Spleen (tissue), 11 donors: ENCODE measurements at regions not wholly inside any gene's neighbourhood (a gene's known extent, or its start where the extent isn't known, plus 50 kb on each side); places are given as distances from the start of the nearest gene placed in this dataset.
"Not testable (repeated sequence)": the region's sequence is repeated elsewhere in the genome, so short reads cannot be mapped to it uniquely, and the experiment has no call there.

Experiments
- DNase-seq: peaks from one replicate; pipeline ENCODE4 v3.0.0-alpha.2; 2020
- H3K27ac ChIP-seq, 8 donors: fragments of 200-600 bp; sonication (generic) in 7 of 8; 1 replicate in 4 of 8; 2 replicates in 4 of 8; pipeline versions ENCODE4 v1.5.0 to v1.8.0; 2016 to 2021; ENCODE audit warnings: inconsistent platforms in 4 of 8, mild to moderate bottlenecking in 4 of 8, moderate library complexity in 1 of 8
- H3K27me3 ChIP-seq, 7 donors: fragments of 200-600 bp; sonication (generic) in 6 of 7; replicated peaks in 1 of 7; 1 replicate in 4 of 7; 2 replicates in 3 of 7; pipeline versions ENCODE4 v1.5.0 to v1.8.0; 2016 to 2021; ENCODE audit warnings: inconsistent platforms in 3 of 7, mild to moderate bottlenecking in 1 of 7
- H3K36me3 ChIP-seq, 6 donors: fragments of 200-600 bp; sonication (generic) in 5 of 6; 1 replicate in 4 of 6; 2 replicates in 2 of 6; pipeline versions ENCODE4 v1.5.0 to v1.8.0; 2016 to 2021; ENCODE audit warnings: inconsistent platforms in 2 of 6
- H3K4me1 ChIP-seq, 6 donors: fragments of 200-600 bp; sonication (generic) in 5 of 6; 1 replicate in 3 of 6; 2 replicates in 3 of 6; pipeline versions ENCODE4 v1.5.0 to v1.8.0; 2016 to 2021; ENCODE audit warnings: inconsistent platforms in 3 of 6
- H3K4me3 ChIP-seq, 8 donors: fragments of 200-600 bp; sonication (generic) in 7 of 8; 1 replicate in 4 of 8; 2 replicates in 4 of 8; pipeline versions ENCODE4 v1.5.0 to v1.8.0; 2016 to 2021; ENCODE audit warnings: inconsistent platforms in 4 of 8, mild to moderate bottlenecking in 4 of 8, moderate library complexity in 2 of 8
- H3K9me3 ChIP-seq, 8 donors: fragments of 200-600 bp; sonication (generic) in 7 of 8; 1 replicate in 4 of 8; 2 replicates in 4 of 8; pipeline versions ENCODE4 v1.5.0 to v1.8.0; 2016 to 2021; ENCODE audit warnings: inconsistent platforms in 4 of 8
- CTCF ChIP-seq, 11 experiments: fragments of 200-600 bp in 7 of 11; fragments of 450-650 bp in 4 of 11; sonication (generic) in 4 of 11; IDR thresholded peaks in 8 of 11; conservative IDR thresholded peaks in 3 of 11; 1 replicate in 7 of 11; 2 replicates in 4 of 11; pipeline versions ENCODE4 v1.4.0 to v1.8.0; 2016 to 2021; ENCODE audit warnings: antibody characterized with exemption in 11 of 11, inconsistent platforms in 4 of 11, mild to moderate bottlenecking in 1 of 11
- POLR2A ChIP-seq, 3 donors: fragments of 450-650 bp; IDR thresholded peaks; one replicate each; pipeline ENCODE4 v1.5.1; 2017; ENCODE audit warnings: antibody characterized with exemption in 3 of 3, mild to moderate bottlenecking in 1 of 3
- POLR2AphosphoS5 ChIP-seq, 3 donors: sonication (generic); formaldehyde crosslinking; IDR thresholded peaks; one replicate each; pipeline ENCODE4 v1.5.1; 2017; ENCODE audit warnings: antibody characterized with exemption in 3 of 3
- WGBS, 5 donors: extraction: QIAGEN DNeasy Blood & Tissue Kit in 3 of 5; methylation state at CpG; one replicate each; pipeline versions ENCODE4 v1.1.5 to v1.1.7; 2013 to 2018; 5-methylcytosine and 5-hydroxymethylcytosine counted together
- intact Hi-C: fragments of 100-400 bp; cut with DNase I; formaldehyde crosslinking; loops from one replicate; pipeline ENCODE4 v1.15.0; 2023; ENCODE audit warnings: low total_unique reads
- donor health status: healthy with polysubstance abuse.
- donor health status: DM: no; HTN: no; CAD: no; lungs with moderate emphysema.
- donor health status: DM: no; HTN: no; CAD: no.
- donor health status: Bipolar disorder and iron deficiency.
- donor health status: healthy.
- donor health status: DM: no; HTN: no; CAD: no.
- donor health status: DM: yes; HTN: yes; CAD: no.

DNA sequence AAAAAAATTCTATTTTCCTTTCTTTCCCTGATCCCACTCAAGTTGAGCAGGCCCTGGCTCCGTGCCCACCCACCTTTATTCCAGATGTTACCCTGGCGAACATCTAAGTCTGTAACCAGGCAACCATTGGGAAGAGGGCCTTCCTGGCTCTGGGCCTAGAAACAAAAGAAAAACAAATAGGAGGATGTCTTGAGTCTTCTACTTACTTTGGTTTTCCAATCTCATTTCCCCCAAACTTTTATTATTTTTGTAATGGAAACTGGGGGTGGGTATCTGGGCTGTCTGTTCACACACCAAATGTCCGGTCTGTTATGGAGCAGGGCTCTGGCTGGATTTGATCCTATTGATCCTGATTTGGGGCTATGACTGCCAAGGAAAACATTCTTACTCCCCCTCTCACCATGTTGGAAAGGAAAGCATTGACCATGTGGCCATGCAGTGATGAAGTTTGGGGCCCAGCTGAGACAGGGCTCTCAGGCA lies 744.1 kb downstream of the DHX35 start:
- Histone ChIP-seq H3K4me1 (no peaks in the 10 kb centered on the region), H3K27ac (no peak overlapping the region), H3K36me3 (no peaks in the 10 kb centered on the region), H3K27me3 (no peaks in the 10 kb centered on the region), H3K9me3 (no peaks in the 10 kb centered on the region), H3K4me3 (no peak overlapping the region)
- TF ChIP-seq CTCF (IDR thresholded peaks at IDR 0.05 in 8 of 11, conservative IDR thresholded peaks at IDR 0.05 in 3 of 11) (no peak), POLR2A (IDR thresholded peaks at IDR 0.05) (no peak), POLR2AphosphoS5 (IDR thresholded peaks at IDR 0.05) (no peak)
- 70 to 81% (median 75%) methylated on average over 3 of the region's 3 CpGs for WGBS, 5 donors
- intact Hi-C loops: no loop called here
- DNase-seq: no peak

- H3K4me1 ChIP-seq: no peaks in the 10 kb centered on the region
- H3K27me3 ChIP-seq: no peaks in the 10 kb centered on the region
- no peak for DNase-seq
- WGBS, 5 donors: 73 to 83% (median 81%) methylated on average over 3 of the region's 3 CpGs
- H3K4me3 ChIP-seq: no peak overlapping the region
- no peak for TF ChIP-seq POLR2AphosphoS5 (IDR thresholded peaks at IDR 0.05)
- TF ChIP-seq CTCF (IDR thresholded peaks at IDR 0.05 in 8 of 11, conservative IDR thresholded peaks at IDR 0.05 in 3 of 11): no peak
- no peak for TF ChIP-seq POLR2A (IDR thresholded peaks at IDR 0.05)
- intact Hi-C loops: no loop called here
- no peak overlapping the region for H3K27ac ChIP-seq
- no peaks in the 10 kb centered on the region for H3K36me3 ChIP-seq
- no peaks in the 10 kb centered on the region for H3K9me3 ChIP-seq
These were observed 742.9 kb downstream of the DHX35 start for GRCh38 chr20:39705032-39705431.

DNA sequence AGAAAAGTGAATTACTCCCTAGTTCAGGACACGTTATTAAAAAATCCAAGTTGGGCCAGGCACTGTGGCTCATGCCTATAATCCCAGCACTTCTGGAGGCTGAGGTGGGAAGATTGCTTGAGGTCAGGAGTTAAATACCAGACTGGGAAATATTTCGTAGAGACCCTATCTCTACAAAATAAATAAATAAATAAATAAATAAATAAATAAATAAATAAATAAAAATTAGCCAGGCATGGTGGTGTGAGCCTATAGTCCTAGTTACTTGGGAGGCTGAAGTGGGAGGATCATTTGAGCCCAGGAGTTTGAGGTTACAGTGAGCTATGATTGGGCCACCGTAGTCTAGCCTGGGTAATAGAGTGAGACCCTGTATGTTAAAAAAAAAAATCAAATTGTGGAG lies 741.2 kb downstream of the DHX35 start:
- DNase-seq, intact Hi-C loops, H3K4me1 ChIP-seq, H3K4me3 ChIP-seq, H3K27ac ChIP-seq, H3K36me3 ChIP-seq, H3K9me3 ChIP-seq, H3K27me3 ChIP-seq: not testable (repeated sequence)
- WGBS, 5 donors: 84 to 95% (median 89%) methylated on average over 3 of the region's 3 CpGs

DNA sequence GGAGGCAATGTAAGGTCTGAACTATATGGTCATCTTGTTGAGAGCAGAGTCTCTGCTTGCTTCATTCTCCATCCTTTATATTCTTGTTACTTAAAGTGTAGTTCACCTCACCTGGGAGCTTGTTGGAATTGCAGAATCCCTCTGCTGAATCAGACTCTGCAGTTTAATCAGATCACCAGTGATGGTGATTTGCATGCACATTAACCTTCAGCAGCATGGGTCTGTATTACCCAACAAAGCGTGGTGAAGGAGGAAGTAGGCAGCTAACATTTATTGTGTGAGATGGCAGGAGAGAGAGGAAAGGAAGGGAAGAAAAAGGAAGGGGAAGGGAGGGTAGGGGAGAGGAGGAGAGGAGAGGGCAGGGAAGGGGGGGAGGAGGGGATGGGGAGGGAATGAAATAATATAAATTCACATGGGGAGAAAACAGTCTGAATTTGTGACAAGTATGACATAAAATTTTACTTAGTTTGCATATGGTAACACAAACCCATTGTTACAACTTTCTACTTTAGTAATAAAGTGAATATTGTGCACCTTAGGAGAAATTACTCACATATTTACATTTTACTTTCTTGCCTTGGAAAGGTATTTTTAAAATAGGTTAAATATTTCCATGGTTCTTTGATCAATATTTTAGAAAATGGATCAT lies 740.7 kb downstream of the DHX35 start:
- 13 to 28% (median 23%) methylated on average over 1 of the region's 1 CpG for WGBS, 5 donors
- H3K9me3 ChIP-seq: no peaks in the 10 kb centered on the region
- H3K4me1 ChIP-seq: no peaks in the 10 kb centered on the region
- H3K27ac ChIP-seq: no peak overlapping the region
- intact Hi-C loops: no loop called here
- H3K36me3 ChIP-seq: no peaks in the 10 kb centered on the region
- no peaks in the 10 kb centered on the region for H3K27me3 ChIP-seq
- no peak overlapping the region for H3K4me3 ChIP-seq
- no peak for TF ChIP-seq CTCF (IDR thresholded peaks at IDR 0.05 in 8 of 11, conservative IDR thresholded peaks at IDR 0.05 in 3 of 11)
- no peak for TF ChIP-seq POLR2A (IDR thresholded peaks at IDR 0.05)
- TF ChIP-seq POLR2AphosphoS5 (IDR thresholded peaks at IDR 0.05): no peak
- no peak for DNase-seq

DNA sequence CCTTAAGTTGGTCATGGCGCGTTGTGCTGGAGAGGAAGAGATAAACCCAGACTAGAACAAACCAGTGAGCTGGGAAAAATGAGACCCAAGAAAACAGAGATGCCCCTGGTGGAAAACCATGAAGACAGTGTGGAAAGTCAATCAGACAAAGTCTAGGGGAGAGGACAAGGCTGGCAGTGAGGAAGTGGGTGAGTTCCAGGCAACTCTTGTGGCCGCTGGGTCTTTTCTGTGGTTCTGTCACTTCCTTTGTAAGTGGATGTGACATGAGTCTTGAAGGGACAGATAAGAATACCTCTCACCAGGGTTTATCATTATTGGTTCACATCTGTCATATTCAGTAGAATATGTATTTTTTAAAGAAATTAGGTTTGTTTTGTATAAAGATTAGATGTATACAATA lies 738.4 kb downstream of the DHX35 start:
- DNase-seq: no peak
- WGBS, 5 donors: 59 to 73% (median 61%) methylated on average over 3 of the region's 3 CpGs
- intact Hi-C loops: no loop called here
- Histone ChIP-seq H3K27me3 (no peaks in the 10 kb centered on the region), H3K4me3 (no peak overlapping the region), H3K9me3 (no peaks in the 10 kb centered on the region), H3K27ac (no peak overlapping the region), H3K36me3 (no peaks in the 10 kb centered on the region), H3K4me1 (no peaks in the 10 kb centered on the region)
- no peak for TF ChIP-seq CTCF (IDR thresholded peaks at IDR 0.05 in 8 of 11, conservative IDR thresholded peaks at IDR 0.05 in 3 of 11)
- TF ChIP-seq POLR2AphosphoS5 (IDR thresholded peaks at IDR 0.05): no peak
- no peak for TF ChIP-seq POLR2A (IDR thresholded peaks at IDR 0.05)
